AG04450 (cell line): ENCODE measurements at regions not wholly inside any gene's neighbourhood (a gene's known extent, or its start where the extent isn't known, plus 50 kb on each side); places are given as distances from the start of the nearest gene placed in this dataset.

Experiments
- CTCF ChIA-PET: fragments of 300-600, 350-600 bp; formaldehyde crosslinking; extraction: SDS; loops from one replicate; lab custom pipeline; 2022; ENCODE audit warnings: antibody characterized with exemption, inconsistent platforms; lab: Charles Lee
- POLR2A ChIA-PET: fragments of 350-600 bp; formaldehyde crosslinking; extraction: SDS; loops from one replicate; lab custom pipeline; 2021; ENCODE audit warnings: antibody characterized with exemption, inconsistent platforms; lab: Yijun Ruan, JAX
- DNase-seq: peaks from one replicate; pipeline ENCODE4 v3.0.0-alpha.2; 2011; ENCODE audit warnings: low read depth, low spot score
- H3K27ac ChIP-seq: one replicate; pipeline ENCODE4 v1.5.1; 2012; ENCODE audit warnings: low read depth, low read length, control low read depth
- H3K27me3 ChIP-seq: one replicate; pipeline ENCODE4 v1.6.0; 2012; ENCODE audit warnings: low read length; ENCODE audit not compliant: control insufficient read depth, insufficient read depth
- H3K4me3 ChIP-seq: 2 replicates; pipeline ENCODE4 v1.5.1; 2011; ENCODE audit warnings: mild to moderate bottlenecking, low read depth, low read length, control low read depth
- H3K9me3 ChIP-seq: 2 replicates; pipeline ENCODE4 v1.5.1; 2012; ENCODE audit warnings: low read length; ENCODE audit not compliant: control insufficient read depth, insufficient read depth
- CTCF ChIP-seq: IDR thresholded peaks from 2 replicates; pipeline ENCODE4 v1.5.1; 2011; ENCODE audit warnings: low read depth, low read length, control low read depth, inconsistent platforms

- H3K27me3 ChIP-seq = peaks cover 17% of the 10 kb centered on the region
- ChIA-PET POLR2A (no interaction called here), CTCF (no interaction called here)
- no peak overlapping the region for H3K27ac ChIP-seq
- DNase-seq = no peak
- no peaks in the 10 kb centered on the region; the same call in 1 of the 2 replicates for H3K9me3 ChIP-seq
- no peak for TF ChIP-seq CTCF
- H3K4me3 ChIP-seq = no peak overlapping the region
These were observed 298.1 kb upstream of the FOXQ1 start for GRCh38 chr6:1013656-1014430.

- Histone ChIP-seq H3K4me3 (no peak overlapping the region), H3K9me3 (no peaks in the 10 kb centered on the region; the same call in 1 of the 2 replicates), H3K27me3 (peaks cover 22% of the 10 kb centered on the region), H3K27ac (no peak overlapping the region)
- ChIA-PET CTCF (no interaction called here), POLR2A (no interaction called here)
- no peak for TF ChIP-seq CTCF
- DNase-seq = no peak
These were observed 302.8 kb upstream of the FOXQ1 start for GRCh38 chr6:1009103-1009502.

GRCh38 chr6:1007159-1007558 is 304.7 kb upstream of the FOXQ1 start:
- no peak for DNase-seq
- Histone ChIP-seq H3K9me3 (peaks cover 6% of the 10 kb centered on the region), H3K4me3 (no peak overlapping the region), H3K27ac (no peak overlapping the region), H3K27me3 (peaks cover 22% of the 10 kb centered on the region)
- TF ChIP-seq CTCF = no peak
- POLR2A ChIA-PET = no interaction called here
- CTCF ChIA-PET = no interaction called here

GRCh38 chr6:1004885-1005630 is 306.8 kb upstream of the FOXQ1 start:
- Histone ChIP-seq H3K4me3 (no peak overlapping the region), H3K27me3 (peaks cover 7% of the 10 kb centered on the region), H3K27ac (no peak overlapping the region), H3K9me3 (peaks cover 6% of the 10 kb centered on the region; the same call in 1 of the 2 replicates)
- no peak for TF ChIP-seq CTCF
- no peak for DNase-seq
- CTCF ChIA-PET = no interaction called here
- POLR2A ChIA-PET = no interaction called here
